GM18907 (cell line): ENCODE measurements at regions not wholly inside any gene's neighbourhood (a gene's known extent, or its start where the extent isn't known, plus 50 kb on each side); places are given as distances from the start of the nearest gene placed in this dataset.
"Not testable (repeated sequence)": the region's sequence is repeated elsewhere in the genome, so short reads cannot be mapped to it uniquely, and the experiment has no call there.

ENCODE experiments used
- ATAC-seq: cut with Tn5 transposase; IDR thresholded peaks from one replicate; pipeline ENCODE4 v1.9.1; 2021; ENCODE audit warnings: mild to moderate bottlenecking, moderate library complexity; ENCODE audit not compliant: unreplicated experiment

GRCh38 chr12:85626784-85627171, 209.4 kb downstream of the RASSF9 start:
- ATAC-seq: no peak

- ATAC-seq: no peak
Measured at GRCh38 chr12:85627584-85627983, 208.6 kb downstream of the RASSF9 start.

GRCh38 chr12:85628562-85628961, 207.6 kb downstream of the RASSF9 start:
- not testable (repeated sequence) for ATAC-seq

GRCh38 chr12:85630851-85631250, 205.4 kb downstream of the RASSF9 start:
- ATAC-seq: no peak

- no peak for ATAC-seq
Measured at GRCh38 chr12:85632390-85632789, 203.8 kb downstream of the RASSF9 start.

GRCh38 chr12:85633491-85633890, 202.7 kb downstream of the RASSF9 start:
- no peak for ATAC-seq

- no peak for ATAC-seq
Measured at GRCh38 chr12:85639834-85640233, 196.4 kb downstream of the RASSF9 start.

- no peak for ATAC-seq
Measured at GRCh38 chr12:85641796-85642195, 194.4 kb downstream of the RASSF9 start.

GRCh38 chr12:85642288-85642687, 193.9 kb downstream of the RASSF9 start:
- no peak for ATAC-seq

- no peak for ATAC-seq
Measured at GRCh38 chr12:85642808-85643207, 193.4 kb downstream of the RASSF9 start.

- ATAC-seq: no peak
Measured at GRCh38 chr12:85644508-85644907, 191.7 kb downstream of the RASSF9 start.

- no peak for ATAC-seq
Measured at GRCh38 chr12:85653731-85654455, 182.3 kb downstream of the RASSF9 start.

- no peak for ATAC-seq
Measured at GRCh38 chr12:85654456-85654840, 181.8 kb downstream of the RASSF9 start.

GRCh38 chr12:85656561-85656960, 179.6 kb downstream of the RASSF9 start:
- ATAC-seq: no peak

GRCh38 chr12:85657251-85657650, 179.0 kb downstream of the RASSF9 start:
- ATAC-seq: no peak

GRCh38 chr12:85657836-85658630, 178.2 kb downstream of the RASSF9 start:
- no peak for ATAC-seq

- no peak for ATAC-seq
Measured at GRCh38 chr12:85659754-85660530, 176.3 kb downstream of the RASSF9 start.

- no peak for ATAC-seq
Measured at GRCh38 chr12:85661461-85662206, 174.6 kb downstream of the RASSF9 start.

GRCh38 chr12:85662207-85662602, 174.0 kb downstream of the RASSF9 start:
- ATAC-seq: no peak

- ATAC-seq: no peak
Measured at GRCh38 chr12:85663631-85664030, 172.6 kb downstream of the RASSF9 start.

- no peak for ATAC-seq
Measured at GRCh38 chr12:85664429-85664828, 171.8 kb downstream of the RASSF9 start.
